ENCODE measurements at regions not wholly inside any gene's neighbourhood (a gene's known extent, or its start where the extent isn't known, plus 50 kb on each side); places are given as distances from the start of the nearest gene placed in this dataset.

DNA sequence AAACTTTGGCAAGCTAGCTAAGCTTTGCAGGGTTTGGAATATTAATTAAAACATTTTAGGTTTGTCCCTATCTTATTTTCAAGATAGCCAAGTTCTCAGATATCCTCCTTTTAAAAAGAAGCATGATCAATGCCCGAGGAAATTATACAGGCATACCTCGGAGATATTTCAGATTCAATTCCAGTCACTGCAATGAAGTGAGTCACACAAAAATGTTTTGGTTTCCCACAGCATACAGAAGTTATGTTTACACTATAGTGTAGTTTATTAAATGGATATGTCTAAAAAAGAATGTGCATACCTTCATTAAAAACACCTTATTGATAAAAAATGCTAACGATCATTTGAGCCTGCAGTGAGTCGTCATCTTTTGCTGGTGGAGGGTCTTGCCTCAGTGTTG, 382.9 kb upstream of the NPVF start (continued):
- no peak for TF ChIP-seq RAD21 (IDR thresholded peaks at IDR 0.05; ENCODE audit: low read depth)
- no peak for TF ChIP-seq SIN3A (IDR thresholded peaks at IDR 0.05; ENCODE audit: low read depth)
- TF ChIP-seq, protein P1, sequence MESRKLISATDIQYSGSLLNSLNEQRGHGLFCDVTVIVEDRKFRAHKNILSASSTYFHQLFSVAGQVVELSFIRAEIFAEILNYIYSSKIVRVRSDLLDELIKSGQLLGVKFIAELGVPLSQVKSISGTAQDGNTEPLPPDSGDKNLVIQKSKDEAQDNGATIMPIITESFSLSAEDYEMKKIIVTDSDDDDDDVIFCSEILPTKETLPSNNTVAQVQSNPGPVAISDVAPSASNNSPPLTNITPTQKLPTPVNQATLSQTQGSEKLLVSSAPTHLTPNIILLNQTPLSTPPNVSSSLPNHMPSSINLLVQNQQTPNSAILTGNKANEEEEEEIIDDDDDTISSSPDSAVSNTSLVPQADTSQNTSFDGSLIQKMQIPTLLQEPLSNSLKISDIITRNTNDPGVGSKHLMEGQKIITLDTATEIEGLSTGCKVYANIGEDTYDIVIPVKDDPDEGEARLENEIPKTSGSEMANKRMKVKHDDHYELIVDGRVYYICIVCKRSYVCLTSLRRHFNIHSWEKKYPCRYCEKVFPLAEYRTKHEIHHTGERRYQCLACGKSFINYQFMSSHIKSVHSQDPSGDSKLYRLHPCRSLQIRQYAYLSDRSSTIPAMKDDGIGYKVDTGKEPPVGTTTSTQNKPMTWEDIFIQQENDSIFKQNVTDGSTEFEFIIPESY (IDR thresholded peaks at IDR 0.05; ENCODE audit: extremely low read depth, insufficient replicate concordance, low read length), result no peak

DNA sequence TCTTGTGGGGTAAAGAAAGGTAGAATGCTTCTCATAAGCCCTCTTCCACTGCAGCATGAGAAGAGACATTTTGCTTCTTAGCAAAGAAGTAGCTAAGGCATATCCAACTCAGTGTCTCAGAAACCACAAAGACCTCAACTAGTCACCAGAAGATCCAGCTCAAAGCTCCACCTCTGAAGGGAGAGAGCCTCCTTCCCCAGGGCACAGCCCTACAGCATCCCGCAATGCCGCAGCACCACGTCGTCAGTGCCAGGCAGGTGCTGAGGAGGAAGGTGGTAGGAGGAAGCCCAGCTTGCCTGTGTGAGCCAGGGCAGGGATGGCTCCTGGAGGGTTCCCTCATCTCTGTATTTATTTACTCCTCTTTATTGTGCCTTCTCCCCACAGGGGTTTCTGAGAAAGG, 385.6 kb upstream of the NPVF start:
- Histone ChIP-seq H3K9me3 (ENCODE audit: control insufficient read depth in 1 of 2, insufficient read depth in 1 of 2, low read depth in 1 of 2, low read length in 2 of 2) (no peaks in the 10 kb centered on the region), H4K20me1 (ENCODE audit: insufficient read depth) (no peaks in the 10 kb centered on the region), H3K4me3 (replicated peaks in 1 of 2; ENCODE audit: low read depth in 1 of 2, low read length in 2 of 2) (no peak overlapping the region), H3K9ac (ENCODE audit: low read length) (no peak overlapping the region), H3K4me1 (ENCODE audit: control insufficient read depth in 1 of 2, insufficient read depth in 2 of 2, low read length in 2 of 2) (no peaks in the 10 kb centered on the region), H3K27ac (ENCODE audit: low read depth, low read length) (no peak overlapping the region), H3K36me3 (ENCODE audit: control insufficient read depth in 1 of 2, insufficient read depth in 2 of 2, low read length in 2 of 2) (no peaks in the 10 kb centered on the region), H3K79me2 (ENCODE audit: insufficient read depth, low read length) (no peaks in the 10 kb centered on the region), H3K4me2 (ENCODE audit: low read length) (no peak overlapping the region), H2AFZ (ENCODE audit: low read depth, low read length, poor library complexity, severe bottlenecking) (no peak overlapping the region), H3K9me2 (ENCODE audit: insufficient read depth) (no peaks in the 10 kb centered on the region), H3K27me3 (ENCODE audit: insufficient read depth, low read length) (peaks cover 36% of the 10 kb centered on the region)
- POLR2A ChIA-PET, result no interaction called here
- RAD21 ChIA-PET (ENCODE audit: low non-redundant PET in 1 of 2, low total read pairs in 2 of 2, uncharacterized antibody in 2 of 2, unreplicated experiment in 2 of 2), result no interaction called here
- CTCF ChIA-PET, result no interaction called here
- ATAC-seq (no peak), DNase-seq (ENCODE audit: low read depth, low spot score) (no peak)
- intact Hi-C loops (cut with micrococcal nuclease), result no loop called here
- no TSS peak for BruUV-seq (replicated peaks)
- no peak for TF ChIP-seq SIN3A (IDR thresholded peaks at IDR 0.05; ENCODE audit: low read depth)

DNA sequence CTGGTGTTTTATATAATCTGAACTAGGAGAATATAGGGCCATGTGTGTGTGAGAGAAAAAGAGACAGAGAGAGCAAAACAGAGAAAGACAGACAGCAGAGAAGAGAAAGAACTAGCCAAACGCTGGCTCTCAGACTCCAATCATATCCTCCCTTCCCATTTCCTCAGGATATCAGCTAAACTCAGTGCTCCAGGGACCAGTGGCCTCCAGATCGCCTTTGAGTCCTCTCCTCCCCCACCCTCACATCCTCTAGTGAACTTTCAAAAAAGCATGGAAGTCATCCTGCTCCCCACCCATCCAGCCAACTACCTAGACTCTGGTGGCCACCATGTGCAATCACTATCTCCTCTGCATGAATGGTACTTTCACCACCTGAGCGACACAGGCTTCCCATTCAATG, 386.1 kb upstream of the NPVF start:
- TF ChIP-seq, protein P2, sequence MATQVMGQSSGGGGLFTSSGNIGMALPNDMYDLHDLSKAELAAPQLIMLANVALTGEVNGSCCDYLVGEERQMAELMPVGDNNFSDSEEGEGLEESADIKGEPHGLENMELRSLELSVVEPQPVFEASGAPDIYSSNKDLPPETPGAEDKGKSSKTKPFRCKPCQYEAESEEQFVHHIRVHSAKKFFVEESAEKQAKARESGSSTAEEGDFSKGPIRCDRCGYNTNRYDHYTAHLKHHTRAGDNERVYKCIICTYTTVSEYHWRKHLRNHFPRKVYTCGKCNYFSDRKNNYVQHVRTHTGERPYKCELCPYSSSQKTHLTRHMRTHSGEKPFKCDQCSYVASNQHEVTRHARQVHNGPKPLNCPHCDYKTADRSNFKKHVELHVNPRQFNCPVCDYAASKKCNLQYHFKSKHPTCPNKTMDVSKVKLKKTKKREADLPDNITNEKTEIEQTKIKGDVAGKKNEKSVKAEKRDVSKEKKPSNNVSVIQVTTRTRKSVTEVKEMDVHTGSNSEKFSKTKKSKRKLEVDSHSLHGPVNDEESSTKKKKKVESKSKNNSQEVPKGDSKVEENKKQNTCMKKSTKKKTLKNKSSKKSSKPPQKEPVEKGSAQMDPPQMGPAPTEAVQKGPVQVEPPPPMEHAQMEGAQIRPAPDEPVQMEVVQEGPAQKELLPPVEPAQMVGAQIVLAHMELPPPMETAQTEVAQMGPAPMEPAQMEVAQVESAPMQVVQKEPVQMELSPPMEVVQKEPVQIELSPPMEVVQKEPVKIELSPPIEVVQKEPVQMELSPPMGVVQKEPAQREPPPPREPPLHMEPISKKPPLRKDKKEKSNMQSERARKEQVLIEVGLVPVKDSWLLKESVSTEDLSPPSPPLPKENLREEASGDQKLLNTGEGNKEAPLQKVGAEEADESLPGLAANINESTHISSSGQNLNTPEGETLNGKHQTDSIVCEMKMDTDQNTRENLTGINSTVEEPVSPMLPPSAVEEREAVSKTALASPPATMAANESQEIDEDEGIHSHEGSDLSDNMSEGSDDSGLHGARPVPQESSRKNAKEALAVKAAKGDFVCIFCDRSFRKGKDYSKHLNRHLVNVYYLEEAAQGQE (IDR thresholded peaks at IDR 0.05; ENCODE audit: low read depth), result no peak
- Histone ChIP-seq H3K36me3 (ENCODE audit: control insufficient read depth in 1 of 2, insufficient read depth in 2 of 2, low read length in 2 of 2) (no peaks in the 10 kb centered on the region), H2AFZ (ENCODE audit: low read depth, low read length, poor library complexity, severe bottlenecking) (no peak overlapping the region), H3K9me3 (ENCODE audit: control insufficient read depth in 1 of 2, insufficient read depth in 1 of 2, low read depth in 1 of 2, low read length in 2 of 2) (no peaks in the 10 kb centered on the region), H3K9ac (ENCODE audit: low read length) (no peak overlapping the region), H4K20me1 (ENCODE audit: insufficient read depth) (no peaks in the 10 kb centered on the region), H3K4me2 (ENCODE audit: low read length) (no peak overlapping the region), H3K27me3 (ENCODE audit: insufficient read depth, low read length) (peaks cover 36% of the 10 kb centered on the region), H3K9me2 (ENCODE audit: insufficient read depth) (no peaks in the 10 kb centered on the region), H3K27ac (ENCODE audit: low read depth, low read length) (no peak overlapping the region), H3K79me2 (ENCODE audit: insufficient read depth, low read length) (no peaks in the 10 kb centered on the region), H3K4me1 (ENCODE audit: control insufficient read depth in 1 of 2, insufficient read depth in 2 of 2, low read length in 2 of 2) (no peaks in the 10 kb centered on the region), H3K4me3 (replicated peaks in 1 of 2; ENCODE audit: low read depth in 1 of 2, low read length in 2 of 2) (no peak overlapping the region)
- ChIA-PET CTCF (no interaction called here), POLR2A (no interaction called here), RAD21 (ENCODE audit: low non-redundant PET in 1 of 2, low total read pairs in 2 of 2, uncharacterized antibody in 2 of 2, unreplicated experiment in 2 of 2) (no interaction called here)
- ATAC-seq (no peak), DNase-seq (ENCODE audit: low read depth, low spot score) (no peak)
- intact Hi-C loops (cut with micrococcal nuclease), result no loop called here
- BruUV-seq (replicated peaks), result no TSS peak

Measured in HCT116 (cell line).